GM12878 (cell line): ENCODE measurements at regions not wholly inside any gene's neighbourhood (a gene's known extent, or its start where the extent isn't known, plus 50 kb on each side); places are given as distances from the start of the nearest gene placed in this dataset.

Source experiments
- ATAC-seq: fragments of 200-7000 bp; cut with Tn5 transposase; 3 replicates; pipeline ENCODE4 v1.9.1; 2020; ENCODE audit warnings: mild to moderate bottlenecking, moderate library complexity
- BruUV-seq: library from RNA; stranded (reverse); fragments of 400-500 nt; replicated peaks from 2 replicates; lab custom pipeline; 2021; lab: Mats Ljungman, UMichigan
- CTCF ChIA-PET: fragments of 300-600 bp; sonication (Branson Sonifier 250); formaldehyde crosslinking; extraction: SDS; loops from one replicate; lab custom pipeline; 2021; ENCODE audit warnings: inconsistent platforms; lab: Yijun Ruan, JAX
- POLR2A ChIA-PET: fragments of 350-600 bp; formaldehyde crosslinking; extraction: SDS; loops from one replicate; lab custom pipeline; 2021; ENCODE audit warnings: inconsistent platforms; lab: Charles Lee
- RAD21 ChIA-PET: fragments of 300-600 bp; sonication (Branson Sonifier 250); formaldehyde crosslinking; loops from one replicate; lab custom pipeline; 2023; ENCODE audit warnings: antibody characterized with exemption; ENCODE audit not compliant: unreplicated experiment; lab: Charles Lee
- SMC1A ChIA-PET: fragments of 300-600 bp; sonication (Branson Sonifier 250); formaldehyde crosslinking; loops from one replicate; lab custom pipeline; 2023; ENCODE audit not compliant: unreplicated experiment, uncharacterized antibody; lab: Charles Lee
- DNase-seq: peaks from one replicate; pipeline ENCODE4 v3.0.0-alpha.2; 2011; ENCODE audit warnings: low read depth, low spot score
- FAIRE-seq: peaks from 3 replicates; lab custom pipeline; 2011; peaks lifted over from hg19 to GRCh38; lab: Jason Lieb, UNC
- H2AFZ ChIP-seq: 2 replicates; pipeline ENCODE4 v1.6.0; 2011; ENCODE audit warnings: low read depth, low read length, control low read depth; ENCODE audit not compliant: control insufficient read depth
- H3K27ac ChIP-seq: 2 replicates; pipeline ENCODE4 v1.5.1; 2011; ENCODE audit warnings: control low read depth; ENCODE audit not compliant: control insufficient read depth, insufficient read depth
- H3K27me3 ChIP-seq, 2 experiments: replicated peaks in 1 of 2; 2 replicates each; pipeline versions ENCODE4 v1.6.0 to v1.6.1; 2011; ENCODE audit warnings: low read length in 1 of 2; ENCODE audit not compliant: control insufficient read depth in 2 of 2, insufficient read depth in 2 of 2
- H3K36me3 ChIP-seq, 2 experiments: 2 replicates each; pipeline ENCODE4 v1.5.1; 2011; ENCODE audit warnings: low read length in 1 of 2; ENCODE audit not compliant: control insufficient read depth in 2 of 2, insufficient read depth in 2 of 2
- H3K4me1 ChIP-seq: 2 replicates; pipeline ENCODE4 v1.6.1; 2011; ENCODE audit warnings: mild to moderate bottlenecking, low read length, moderate library complexity, mixed read lengths; ENCODE audit not compliant: control insufficient read depth, insufficient read depth
- H3K4me2 ChIP-seq: 2 replicates; pipeline ENCODE4 v1.6.0; 2011; ENCODE audit warnings: control low read depth; ENCODE audit not compliant: control insufficient read depth, insufficient read depth
- H3K4me3 ChIP-seq: fragments of 200-600 bp; sonication (generic); 2 replicates; pipeline ENCODE4 v1.5.1; 2016
- H3K79me2 ChIP-seq: 2 replicates; pipeline ENCODE4 v1.6.0; 2011; ENCODE audit warnings: low read length; ENCODE audit not compliant: control insufficient read depth, insufficient read depth
- H3K9ac ChIP-seq: 2 replicates; pipeline ENCODE4 v1.8.0; 2011; ENCODE audit warnings: low read length, control low read depth, mixed read lengths; ENCODE audit not compliant: control insufficient read depth, insufficient read depth
- H3K9me3 ChIP-seq: replicated peaks from 3 replicates; pipeline ENCODE4 v1.5.1; 2011; ENCODE audit warnings: mild to moderate bottlenecking, low read length; ENCODE audit not compliant: control insufficient read depth, insufficient read depth
- H4K20me1 ChIP-seq: 2 replicates; pipeline ENCODE4 v1.6.0; 2011; ENCODE audit not compliant: control insufficient read depth, insufficient read depth
- EED ChIP-seq: sonication (generic); IDR thresholded peaks from 2 replicates; pipeline ENCODE4 v1.6.1; 2016; ENCODE audit warnings: antibody characterized with exemption, low read depth
- EP300 ChIP-seq, 2 experiments: fragments of 150-350 bp in 1 of 2; IDR thresholded peaks; 2 replicates each; pipeline ENCODE4 v1.6.1; 2011 to 2012; ENCODE audit warnings: low read depth in 2 of 2, low read length in 2 of 2, borderline replicate concordance in 1 of 2, improper control_type of control experiment in 1 of 2, inconsistent platforms in 1 of 2; ENCODE audit not compliant: control insufficient read depth in 1 of 2
- ESRRA ChIP-seq: IDR thresholded peaks from 2 replicates; pipeline ENCODE4 v1.6.1; 2012; ENCODE audit warnings: mild to moderate bottlenecking, low read length, improper control_type of control experiment
- KAT2A ChIP-seq: conservative IDR thresholded peaks from 2 replicates; pipeline ENCODE4 v1.6.1; 2011; ENCODE audit warnings: low read depth, low read length; ENCODE audit not compliant: control insufficient read depth
- NFXL1 ChIP-seq: fragments of 450-650 bp; IDR thresholded peaks from 2 replicates; pipeline ENCODE4 v1.6.1; 2017; ENCODE audit warnings: antibody characterized with exemption, mild to moderate bottlenecking, borderline replicate concordance
- NR2F1 ChIP-seq: fragments of 450-650 bp; conservative IDR thresholded peaks from 2 replicates; pipeline ENCODE4 v1.6.1; 2017; ENCODE audit warnings: mild to moderate bottlenecking
- SMARCA5 ChIP-seq: fragments of 450-650 bp; IDR thresholded peaks from 2 replicates; pipeline ENCODE4 v1.6.1; 2017; ENCODE audit warnings: mild to moderate bottlenecking
- SPI1 ChIP-seq: IDR thresholded peaks from 2 replicates; pipeline ENCODE4 v1.6.1; 2011; ENCODE audit warnings: low read depth, mild to moderate bottlenecking, low read length, moderate library complexity, borderline replicate concordance; ENCODE audit not compliant: insufficient read depth
- ZNF622 ChIP-seq: fragments of 450-650 bp; IDR thresholded peaks from 2 replicates; pipeline ENCODE4 v1.6.1; 2017; ENCODE audit warnings: mild to moderate bottlenecking, inconsistent platforms
- WGBS: methylation state at CpG from one replicate; pipeline ENCODE4 v1.1.6; 2016; ENCODE audit warnings: low lambda C conversion rate; ENCODE audit not compliant: insufficient replicate concordance, insufficient coverage; ENCODE audit errors: missing lambda C conversion rate; 5-methylcytosine and 5-hydroxymethylcytosine counted together
- in situ Hi-C: fragments of 300-500 bp; cut with MboI; formaldehyde crosslinking; loops from 9 replicates; pipeline ENCODE4 v1.14.3; 2018; ENCODE audit warnings: mixed read lengths
- intact Hi-C: fragments of 100-400 bp; cut with micrococcal nuclease; formaldehyde crosslinking; loops from one replicate; pipeline ENCODE4 v1.14.2; 2022; ENCODE audit not compliant: unreplicated experiment
- TF ChIP-seq, protein P1 (sequence below): IDR thresholded peaks from 2 replicates; pipeline ENCODE4 v1.6.1; 2011; ENCODE audit warnings: low read depth, mild to moderate bottlenecking, low read length, moderate library complexity, borderline replicate concordance; ENCODE audit errors: extremely low read depth
- TF ChIP-seq, protein P2 (sequence below): IDR thresholded peaks from 2 replicates; pipeline ENCODE4 v1.6.1; 2012; ENCODE audit warnings: mild to moderate bottlenecking, low read depth, low read length

DNA sequence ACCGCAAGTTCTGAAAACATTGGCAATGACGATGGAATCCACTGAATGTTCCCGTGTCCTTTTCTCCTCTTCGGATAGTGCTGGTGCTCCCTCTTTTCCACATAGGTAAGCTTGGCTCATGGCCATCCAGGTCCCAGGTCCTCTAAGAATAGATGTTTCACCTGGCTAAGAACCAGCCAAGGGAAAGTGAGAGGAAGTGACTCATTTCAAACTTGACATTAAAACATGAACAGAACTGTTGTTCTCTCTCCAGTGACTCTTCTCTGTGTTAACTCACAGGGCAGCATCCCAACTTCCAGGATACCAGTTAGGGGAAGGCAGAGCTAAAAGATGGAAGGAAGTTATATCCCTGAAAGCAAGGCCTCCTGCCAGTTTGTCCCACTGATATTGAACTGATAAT is 493.8 kb upstream of the CHRM3 start:
- TF ChIP-seq, protein P1, sequence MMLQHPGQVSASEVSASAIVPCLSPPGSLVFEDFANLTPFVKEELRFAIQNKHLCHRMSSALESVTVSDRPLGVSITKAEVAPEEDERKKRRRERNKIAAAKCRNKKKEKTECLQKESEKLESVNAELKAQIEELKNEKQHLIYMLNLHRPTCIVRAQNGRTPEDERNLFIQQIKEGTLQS = no peak
- TF ChIP-seq ESRRA (no peak), NR2F1 (no peak), EED (no peak), SPI1 (no peak), NFXL1 (no peak), EP300 (IDR thresholded peaks at IDR 0.05; ENCODE audit: borderline replicate concordance in 1 of 2, control insufficient read depth in 1 of 2, low read depth in 2 of 2, low read length in 2 of 2) (no peak), SMARCA5 (no peak), ZNF622 (no peak), KAT2A (no peak)
- TF ChIP-seq, protein P2, sequence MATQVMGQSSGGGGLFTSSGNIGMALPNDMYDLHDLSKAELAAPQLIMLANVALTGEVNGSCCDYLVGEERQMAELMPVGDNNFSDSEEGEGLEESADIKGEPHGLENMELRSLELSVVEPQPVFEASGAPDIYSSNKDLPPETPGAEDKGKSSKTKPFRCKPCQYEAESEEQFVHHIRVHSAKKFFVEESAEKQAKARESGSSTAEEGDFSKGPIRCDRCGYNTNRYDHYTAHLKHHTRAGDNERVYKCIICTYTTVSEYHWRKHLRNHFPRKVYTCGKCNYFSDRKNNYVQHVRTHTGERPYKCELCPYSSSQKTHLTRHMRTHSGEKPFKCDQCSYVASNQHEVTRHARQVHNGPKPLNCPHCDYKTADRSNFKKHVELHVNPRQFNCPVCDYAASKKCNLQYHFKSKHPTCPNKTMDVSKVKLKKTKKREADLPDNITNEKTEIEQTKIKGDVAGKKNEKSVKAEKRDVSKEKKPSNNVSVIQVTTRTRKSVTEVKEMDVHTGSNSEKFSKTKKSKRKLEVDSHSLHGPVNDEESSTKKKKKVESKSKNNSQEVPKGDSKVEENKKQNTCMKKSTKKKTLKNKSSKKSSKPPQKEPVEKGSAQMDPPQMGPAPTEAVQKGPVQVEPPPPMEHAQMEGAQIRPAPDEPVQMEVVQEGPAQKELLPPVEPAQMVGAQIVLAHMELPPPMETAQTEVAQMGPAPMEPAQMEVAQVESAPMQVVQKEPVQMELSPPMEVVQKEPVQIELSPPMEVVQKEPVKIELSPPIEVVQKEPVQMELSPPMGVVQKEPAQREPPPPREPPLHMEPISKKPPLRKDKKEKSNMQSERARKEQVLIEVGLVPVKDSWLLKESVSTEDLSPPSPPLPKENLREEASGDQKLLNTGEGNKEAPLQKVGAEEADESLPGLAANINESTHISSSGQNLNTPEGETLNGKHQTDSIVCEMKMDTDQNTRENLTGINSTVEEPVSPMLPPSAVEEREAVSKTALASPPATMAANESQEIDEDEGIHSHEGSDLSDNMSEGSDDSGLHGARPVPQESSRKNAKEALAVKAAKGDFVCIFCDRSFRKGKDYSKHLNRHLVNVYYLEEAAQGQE = no peak
- ATAC-seq = no peak
- H3K4me2 ChIP-seq = no peak overlapping the region

More for the DNA sequence above, 493.8 kb upstream of the CHRM3 start:
- no TSS peak for BruUV-seq
- no peak overlapping the region for H3K9ac ChIP-seq
- H4K20me1 ChIP-seq = no peaks in the 10 kb centered on the region
- no peak overlapping the region for H3K27ac ChIP-seq
- intact Hi-C loops (no loop called here), in situ Hi-C loops (no loop called here)
- H3K9me3 ChIP-seq = no peaks in the 10 kb centered on the region
- H3K27me3 ChIP-seq = no peaks in the 10 kb centered on the region
- SMC1A ChIA-PET = interaction anchor here (1.4 kb wide), 1 partner anchor 69 kb away, joined by 3 read pairs; no protein-coding TSS in a partner anchor
- CTCF ChIA-PET = no interaction called here
- 26% methylated on average over 4 of the region's 4 CpGs for WGBS
- H3K79me2 ChIP-seq = no peaks in the 10 kb centered on the region
- no peak overlapping the region for H2AFZ ChIP-seq
- POLR2A ChIA-PET = no interaction called here
- no peak overlapping the region for H3K4me3 ChIP-seq
- no peak for DNase-seq
- H3K36me3 ChIP-seq = no peaks in the 10 kb centered on the region; a peak in 1 of 4 replicates
- no peak for FAIRE-seq
- RAD21 ChIA-PET = no interaction called here
- no peaks in the 10 kb centered on the region for H3K4me1 ChIP-seq
